Activated naive CD4-positive, alpha-beta T cell treated with anti-CD3 and anti-CD28 coated beads for 36 hours (primary cell): ENCODE measurements at regions not wholly inside any gene's neighbourhood (a gene's known extent, or its start where the extent isn't known, plus 50 kb on each side); places are given as distances from the start of the nearest gene placed in this dataset.

Experiments
- CTCF ChIA-PET: fragments of 350-600 bp; sonication (Branson Sonifier 250); formaldehyde crosslinking; loops from one replicate; lab custom pipeline; 2021; ENCODE audit warnings: antibody characterized with exemption; lab: Charles Lee
- DNase-seq: peaks from one replicate; pipeline ENCODE4 v3.0.0-alpha.2; 2020
- H3K27ac Mint-ChIP-seq: one replicate; pipeline ENCODE4 v1.8.0; 2021; ENCODE audit warnings: mild to moderate bottlenecking, mixed read lengths
- H3K27me3 Mint-ChIP-seq: one replicate; pipeline ENCODE4 v1.8.0; 2021; ENCODE audit warnings: low read depth, mixed read lengths
- H3K36me3 Mint-ChIP-seq: one replicate; pipeline ENCODE4 v1.8.0; 2021; ENCODE audit warnings: low read depth, mixed read lengths
- H3K4me1 Mint-ChIP-seq: one replicate; pipeline ENCODE4 v1.8.0; 2021; ENCODE audit warnings: low read depth, mixed read lengths
- H3K4me3 Mint-ChIP-seq: one replicate; pipeline ENCODE4 v1.8.0; 2021; ENCODE audit warnings: mild to moderate bottlenecking, moderate library complexity, mixed read lengths
- H3K9me3 Mint-ChIP-seq: one replicate; pipeline ENCODE4 v1.8.0; 2021; ENCODE audit warnings: mixed read lengths
- intact Hi-C: fragments of 100-400 bp; cut with micrococcal nuclease; formaldehyde crosslinking; loops from one replicate; pipeline ENCODE4 v1.15.1; 2023

DNA sequence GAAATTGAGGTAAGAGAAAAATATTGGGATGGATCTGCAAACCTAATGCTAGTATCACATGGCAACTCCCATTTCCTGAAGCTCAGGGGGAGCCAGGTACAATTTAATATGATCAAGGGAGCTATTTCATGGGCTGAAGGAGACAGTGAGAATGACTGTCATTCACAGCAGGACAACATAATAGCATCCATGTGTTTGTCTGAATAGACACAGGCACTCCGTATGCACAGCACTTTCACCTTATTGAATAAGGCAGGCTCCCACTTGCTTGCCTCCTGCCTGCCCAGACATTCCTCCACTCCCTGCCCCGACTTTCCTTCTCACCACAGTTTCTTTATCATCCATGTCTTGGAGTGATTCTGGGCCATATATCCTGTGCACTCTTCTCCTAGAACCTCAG is 156.6 kb upstream of the SLC24A5 start:
- no peaks in the 10 kb centered on the region for H3K9me3 Mint-ChIP-seq
- intact Hi-C loops = no loop called here
- H3K36me3 Mint-ChIP-seq = no peaks in the 10 kb centered on the region
- DNase-seq = no peak
- CTCF ChIA-PET = no interaction called here
- H3K27ac Mint-ChIP-seq = no peak overlapping the region
- peaks cover 15% of the 10 kb centered on the region for H3K27me3 Mint-ChIP-seq
- H3K4me1 Mint-ChIP-seq = peaks cover 7% of the 10 kb centered on the region
- no peak overlapping the region for H3K4me3 Mint-ChIP-seq

DNA sequence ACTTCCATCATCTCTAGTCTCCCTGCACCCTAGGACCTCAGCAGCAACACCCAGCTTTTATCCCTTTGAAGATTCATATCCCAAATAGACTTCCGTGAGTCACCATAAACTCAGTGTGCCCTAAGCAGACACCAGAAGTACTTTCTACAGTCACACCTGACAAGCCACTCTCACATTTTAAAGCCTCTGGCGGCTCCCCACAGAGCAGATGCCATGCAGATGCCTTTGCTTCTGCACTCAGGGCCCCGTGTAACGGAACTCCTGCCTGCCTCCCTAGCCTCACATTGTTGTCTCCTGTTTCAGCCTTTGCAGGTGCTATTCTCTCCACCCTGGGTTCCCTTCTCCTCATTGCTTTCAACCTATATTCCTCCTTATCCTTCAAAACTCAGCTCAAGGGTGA is 155.5 kb upstream of the SLC24A5 start:
- CTCF ChIA-PET = no interaction called here
- peaks cover 10% of the 10 kb centered on the region for H3K27me3 Mint-ChIP-seq
- H3K4me3 Mint-ChIP-seq = no peak overlapping the region
- peaks cover 7% of the 10 kb centered on the region for H3K4me1 Mint-ChIP-seq
- no peak overlapping the region for H3K27ac Mint-ChIP-seq
- no peaks in the 10 kb centered on the region for H3K36me3 Mint-ChIP-seq
- no peaks in the 10 kb centered on the region for H3K9me3 Mint-ChIP-seq
- intact Hi-C loops = no loop called here
- no peak for DNase-seq

DNA sequence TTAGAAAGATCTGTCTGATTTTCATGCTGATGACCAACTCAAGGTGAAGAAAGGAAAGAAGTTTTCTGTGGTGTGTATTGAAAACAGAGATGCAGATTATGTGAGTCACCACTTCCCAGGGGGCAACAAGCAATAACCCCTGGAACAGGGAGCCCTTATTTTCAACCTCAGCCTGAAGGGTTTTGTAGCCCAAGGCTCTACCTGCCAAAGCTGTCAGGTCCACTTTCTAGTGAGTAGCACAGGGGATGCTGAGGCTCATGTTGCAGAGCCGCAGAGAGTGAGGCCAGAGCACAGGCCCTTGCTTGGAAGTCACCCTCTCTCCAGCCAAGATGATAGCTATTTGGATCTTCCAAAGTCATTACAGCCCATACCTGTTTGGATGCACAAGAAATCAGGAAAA is 152.2 kb upstream of the SLC24A5 start:
- no peak overlapping the region for H3K27ac Mint-ChIP-seq
- no peaks in the 10 kb centered on the region for H3K36me3 Mint-ChIP-seq
- CTCF ChIA-PET = interaction anchor here (0.6 kb wide), 1 partner anchor 94 kb away, joined by 3 read pairs; no protein-coding TSS in a partner anchor

DNA sequence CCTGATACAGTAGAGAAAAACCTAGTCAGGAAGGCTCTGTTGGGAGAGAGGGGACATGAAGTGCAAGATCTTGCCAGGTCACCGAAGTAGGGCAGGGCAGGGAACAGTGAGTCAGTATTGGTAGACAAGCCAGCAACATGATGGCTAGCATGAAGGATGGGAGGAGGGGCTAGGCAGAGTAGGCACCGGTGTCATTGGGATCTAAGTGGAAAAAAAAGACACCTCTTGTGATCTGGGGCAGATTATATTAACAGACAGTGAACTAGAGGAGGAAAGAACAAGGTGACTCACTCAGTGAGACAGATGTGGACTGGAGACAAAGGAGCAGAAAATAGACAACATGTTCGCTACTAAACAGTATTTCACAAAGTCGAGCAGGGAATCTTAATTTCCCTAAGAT is 149.2 kb upstream of the SLC24A5 start:
- no peaks in the 10 kb centered on the region for H3K27me3 Mint-ChIP-seq
- CTCF ChIA-PET = no interaction called here
- no peak overlapping the region for H3K27ac Mint-ChIP-seq
- no peaks in the 10 kb centered on the region for H3K4me1 Mint-ChIP-seq
- no peak overlapping the region for H3K4me3 Mint-ChIP-seq
- no peak for DNase-seq
- H3K36me3 Mint-ChIP-seq = no peaks in the 10 kb centered on the region
- intact Hi-C loops = no loop called here
- no peaks in the 10 kb centered on the region for H3K9me3 Mint-ChIP-seq

More for the DNA sequence above, 152.2 kb upstream of the SLC24A5 start:
- Mint-ChIP-seq H3K27me3 (peaks cover under 1% of the 10 kb centered on the region), H3K4me3 (no peak overlapping the region), H3K4me1 (no peaks in the 10 kb centered on the region), H3K9me3 (no peaks in the 10 kb centered on the region)
- intact Hi-C loops = no loop called here
- DNase-seq = no peak

DNA sequence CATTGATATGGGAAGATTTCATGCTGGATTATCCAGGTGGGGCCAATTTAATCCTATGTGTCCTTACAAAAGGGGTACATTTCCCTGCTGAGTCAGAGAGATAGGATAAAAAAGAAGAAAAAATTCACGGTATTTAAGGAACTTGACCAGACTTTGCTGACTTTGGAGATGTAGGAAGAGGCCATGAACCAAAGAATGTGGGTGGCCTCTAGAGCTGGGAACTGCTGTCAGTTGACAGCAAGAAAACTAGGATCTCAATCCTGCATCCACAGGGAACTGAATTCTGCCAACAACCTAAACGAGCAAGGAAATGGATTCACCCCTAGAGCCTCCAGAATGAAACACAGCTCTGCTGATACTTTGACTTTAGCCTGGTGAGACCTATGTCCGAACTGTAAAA is 148.1 kb upstream of the SLC24A5 start:
- no peak for DNase-seq
- Mint-ChIP-seq H3K27ac (no peak overlapping the region), H3K27me3 (no peaks in the 10 kb centered on the region), H3K4me3 (no peak overlapping the region), H3K4me1 (no peaks in the 10 kb centered on the region), H3K9me3 (no peaks in the 10 kb centered on the region), H3K36me3 (no peaks in the 10 kb centered on the region)
- CTCF ChIA-PET = no interaction called here
- intact Hi-C loops = no loop called here

DNA sequence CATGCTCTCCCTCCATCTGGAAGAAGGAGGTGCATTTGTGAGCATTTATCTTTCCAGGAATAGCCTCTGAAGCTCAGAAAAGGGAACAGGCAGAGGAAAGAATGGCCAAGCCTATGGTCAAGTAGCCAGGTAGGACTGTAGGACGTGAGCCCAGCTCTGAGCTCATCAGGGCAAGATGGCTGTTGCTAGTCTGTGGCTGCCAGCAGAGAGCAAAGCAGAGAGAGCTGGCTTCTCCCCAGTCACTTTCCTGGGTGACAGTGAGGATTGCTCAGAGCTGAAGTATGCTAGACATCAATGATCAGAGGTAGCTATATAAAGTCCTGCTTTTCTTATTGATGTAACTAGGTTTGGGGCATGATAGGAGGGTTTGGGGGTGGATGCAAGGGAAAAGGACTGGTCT is 146.1 kb upstream of the SLC24A5 start:
- intact Hi-C loops = no loop called here
- no peak overlapping the region for H3K4me3 Mint-ChIP-seq
- H3K27me3 Mint-ChIP-seq = peaks cover 3% of the 10 kb centered on the region
- no peaks in the 10 kb centered on the region for H3K9me3 Mint-ChIP-seq
- no peaks in the 10 kb centered on the region for H3K4me1 Mint-ChIP-seq
- H3K27ac Mint-ChIP-seq = no peak overlapping the region
- DNase-seq = no peak
- no peaks in the 10 kb centered on the region for H3K36me3 Mint-ChIP-seq
- CTCF ChIA-PET = interaction anchor here (1.2 kb wide), 1 partner anchor 10 kb away, joined by 3 read pairs; no protein-coding TSS in a partner anchor

DNA sequence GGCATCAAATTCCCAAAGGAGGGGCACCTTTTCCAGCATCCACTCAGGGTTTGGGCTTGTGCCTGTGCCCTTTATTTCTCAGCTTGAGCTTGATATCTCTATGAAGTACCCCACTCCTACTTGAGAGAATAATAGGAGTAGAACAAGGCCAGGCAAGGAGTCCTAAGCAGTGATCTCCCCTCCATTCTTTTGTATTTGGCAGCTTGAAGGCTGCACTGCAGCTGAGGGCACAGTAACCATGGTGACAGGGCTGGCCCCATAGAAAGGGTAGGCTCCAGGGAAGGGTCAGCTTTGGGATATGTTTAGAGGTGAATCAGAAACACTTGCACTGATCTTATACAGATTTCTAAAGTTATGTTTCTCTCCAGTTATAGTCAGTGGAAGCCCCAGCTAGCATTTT is 145.4 kb upstream of the SLC24A5 start:
- H3K36me3 Mint-ChIP-seq = no peaks in the 10 kb centered on the region
- CTCF ChIA-PET = interaction anchor here (1.2 kb wide), 1 partner anchor 13 kb away, joined by 5 read pairs; no protein-coding TSS in a partner anchor

DNA sequence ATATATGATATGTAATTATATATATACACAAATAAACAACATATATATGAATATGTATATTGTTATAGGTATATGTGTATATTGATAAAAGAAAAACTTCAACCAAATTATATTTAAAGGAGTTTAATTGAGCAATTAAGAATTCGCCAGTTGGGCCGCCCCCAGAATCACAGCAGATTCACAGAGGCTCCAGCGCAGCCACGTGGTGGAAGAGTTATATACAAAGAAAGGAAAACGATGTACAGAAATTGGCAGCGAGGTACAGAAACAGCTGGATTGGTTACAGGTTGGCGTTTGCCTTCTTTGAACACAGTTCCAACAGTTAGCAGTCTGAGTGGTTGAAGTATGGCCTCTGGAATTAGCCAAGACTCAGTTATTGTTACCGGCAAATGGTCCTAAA is 137.3 kb upstream of the SLC24A5 start:
- H3K9me3 Mint-ChIP-seq = no peaks in the 10 kb centered on the region
- H3K27me3 Mint-ChIP-seq = peaks cover 7% of the 10 kb centered on the region
- no peak overlapping the region for H3K27ac Mint-ChIP-seq
- no peaks in the 10 kb centered on the region for H3K36me3 Mint-ChIP-seq
- no peak for DNase-seq
- no peaks in the 10 kb centered on the region for H3K4me1 Mint-ChIP-seq
- H3K4me3 Mint-ChIP-seq = no peak overlapping the region
- CTCF ChIA-PET = no interaction called here
- intact Hi-C loops = no loop called here

More for the DNA sequence above, 145.4 kb upstream of the SLC24A5 start:
- DNase-seq = no peak
- Mint-ChIP-seq H3K9me3 (no peaks in the 10 kb centered on the region), H3K27ac (no peak overlapping the region), H3K4me3 (no peak overlapping the region), H3K27me3 (peaks cover 7% of the 10 kb centered on the region), H3K4me1 (no peaks in the 10 kb centered on the region)
- intact Hi-C loops = no loop called here

DNA sequence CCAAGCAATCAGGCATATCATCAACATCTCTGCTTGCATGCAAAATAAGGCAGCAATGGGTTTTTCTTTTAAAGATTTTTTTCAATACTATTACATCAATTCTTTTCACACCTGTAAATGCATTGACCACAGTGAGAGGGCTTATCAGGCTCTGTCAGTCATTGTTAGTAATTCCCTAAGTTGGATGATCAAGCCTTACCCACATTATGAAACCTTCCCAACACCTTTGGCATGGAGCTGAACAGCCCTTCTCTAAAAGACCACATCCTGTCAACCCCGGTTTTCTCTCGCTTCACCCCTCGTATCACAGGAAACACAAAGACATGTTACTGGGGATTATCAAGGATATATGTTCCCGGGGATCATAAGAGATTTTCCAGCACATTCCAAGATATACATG is 135.2 kb upstream of the SLC24A5 start:
- Mint-ChIP-seq H3K4me1 (no peaks in the 10 kb centered on the region), H3K27ac (no peak overlapping the region), H3K9me3 (no peaks in the 10 kb centered on the region), H3K36me3 (no peaks in the 10 kb centered on the region), H3K4me3 (no peak overlapping the region), H3K27me3 (peaks cover 3% of the 10 kb centered on the region)
- CTCF ChIA-PET = no interaction called here
- intact Hi-C loops = loop anchor here (5.0 kb wide), 3 partner anchors 273 to 513 kb away; no protein-coding TSS in a partner anchor
- no peak for DNase-seq

DNA sequence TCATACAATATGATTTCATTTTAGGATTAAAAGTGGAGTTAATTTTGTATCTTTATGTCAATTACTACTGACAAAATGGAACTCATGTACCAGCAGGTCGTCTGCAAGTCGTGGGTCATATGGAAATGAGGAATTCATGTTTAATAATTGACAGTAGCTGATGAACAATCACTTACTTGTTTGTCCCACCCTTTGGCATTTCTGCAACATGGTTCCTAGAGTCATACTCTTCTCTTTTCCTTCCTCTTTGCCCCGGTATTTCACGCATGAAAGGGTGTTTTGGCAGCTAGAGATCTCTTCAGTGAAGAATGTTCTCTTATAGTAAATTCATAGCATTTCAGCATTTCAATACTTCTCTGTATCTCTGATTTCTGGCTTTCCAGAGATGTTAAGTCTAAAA is 133.3 kb upstream of the SLC24A5 start:
- intact Hi-C loops = loop anchor here (5.0 kb wide), 3 partner anchors 275 to 515 kb away; no protein-coding TSS in a partner anchor
- Mint-ChIP-seq H3K4me3 (no peak overlapping the region), H3K9me3 (no peaks in the 10 kb centered on the region), H3K27me3 (peaks cover 3% of the 10 kb centered on the region), H3K4me1 (no peaks in the 10 kb centered on the region), H3K27ac (no peak overlapping the region), H3K36me3 (no peaks in the 10 kb centered on the region)
- no peak for DNase-seq
- CTCF ChIA-PET = interaction anchor here (0.5 to 1.9 kb wide), 8 partner anchors 12 to 792 kb away, joined by 3 to 19 read pairs (median 4); no protein-coding TSS in a partner anchor

DNA sequence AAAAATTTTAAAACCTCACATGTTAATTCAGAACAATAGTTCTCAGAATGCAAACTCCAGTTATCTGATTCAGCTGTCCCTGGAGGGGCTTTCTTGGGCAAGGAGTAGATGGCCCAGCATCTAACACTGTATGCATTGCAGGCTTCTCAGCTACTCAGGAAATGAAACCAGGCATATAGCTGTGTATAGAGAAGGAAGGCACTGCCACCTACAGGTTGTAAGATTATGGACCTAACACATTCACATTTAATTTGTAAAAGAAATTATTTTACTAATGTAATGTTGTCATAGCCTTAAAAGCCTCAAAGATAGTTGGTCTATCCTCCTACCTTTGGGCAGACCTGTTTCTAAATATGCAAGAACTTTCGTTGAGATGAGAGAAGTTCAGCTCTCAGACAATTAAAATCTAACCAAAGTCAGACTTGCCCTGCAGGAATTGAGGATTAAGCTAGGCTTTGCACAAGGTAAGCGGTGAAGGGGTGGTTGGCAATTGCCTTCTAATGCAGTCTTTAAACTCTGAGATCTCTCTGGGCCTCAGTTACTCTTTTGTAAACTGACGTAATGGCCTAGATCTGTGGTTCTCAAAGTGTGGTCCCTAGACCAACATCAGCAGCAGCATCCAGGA is 132.8 kb upstream of the SLC24A5 start:
- Mint-ChIP-seq H3K4me1 (no peaks in the 10 kb centered on the region), H3K27me3 (peaks cover 3% of the 10 kb centered on the region), H3K27ac (no peak overlapping the region), H3K4me3 (no peak overlapping the region), H3K36me3 (no peaks in the 10 kb centered on the region), H3K9me3 (no peaks in the 10 kb centered on the region)
- intact Hi-C loops = loop anchor here (1.0 to 5.0 kb wide), 6 partner anchors 262 to 1675 kb away; no protein-coding TSS in a partner anchor
- peak; percentile 40 for DNase-seq
- CTCF ChIA-PET = interaction anchor here (0.5 to 1.9 kb wide), 8 partner anchors 12 to 792 kb away, joined by 3 to 19 read pairs (median 4); no protein-coding TSS in a partner anchor

DNA sequence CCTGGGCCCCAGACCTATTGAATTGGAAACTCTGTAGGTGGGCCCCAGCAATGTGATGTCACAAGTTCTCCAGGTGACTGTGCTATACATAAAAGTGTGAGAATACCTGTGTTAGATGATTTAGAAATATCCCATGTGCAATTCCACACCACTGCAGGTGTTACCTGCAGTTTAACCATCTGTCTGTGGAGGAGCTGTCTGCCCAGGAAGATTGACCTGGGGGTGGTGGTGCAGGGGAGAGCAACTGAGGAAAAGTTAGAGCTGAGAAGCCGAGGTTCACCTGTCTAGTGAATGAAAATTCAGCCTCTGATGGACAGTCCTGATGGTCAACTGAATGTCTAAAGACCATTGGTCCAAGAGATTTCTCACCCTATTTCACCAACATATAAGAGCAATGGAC is 132.2 kb upstream of the SLC24A5 start:
- CTCF ChIA-PET = interaction anchor here (0.6 to 1.9 kb wide), 6 partner anchors 13 to 793 kb away, joined by 3 to 19 read pairs (median 4); no protein-coding TSS in a partner anchor
- H3K9me3 Mint-ChIP-seq = no peaks in the 10 kb centered on the region

DNA sequence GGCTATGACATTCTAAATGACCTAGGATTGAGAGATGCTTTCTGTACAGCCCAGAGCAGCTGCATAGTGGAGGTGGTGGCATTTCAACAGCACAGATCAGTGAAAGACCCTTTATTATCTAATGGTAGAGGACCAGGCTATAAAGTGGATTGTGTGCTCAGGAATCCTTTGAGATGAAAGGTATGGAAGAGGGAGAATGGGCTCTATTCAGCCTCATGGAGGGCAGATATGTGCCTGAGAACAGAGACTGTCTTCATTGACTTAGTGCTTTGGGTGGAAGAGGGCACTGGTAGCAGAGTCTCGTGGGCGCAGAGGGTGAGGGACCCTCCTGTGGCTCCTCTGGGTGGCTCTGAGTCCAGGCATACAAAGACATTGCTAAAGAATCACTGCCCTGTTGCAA is 130.0 kb upstream of the SLC24A5 start:
- intact Hi-C loops = no loop called here
- CTCF ChIA-PET = no interaction called here
- H3K36me3 Mint-ChIP-seq = no peaks in the 10 kb centered on the region
- H3K4me1 Mint-ChIP-seq = no peaks in the 10 kb centered on the region
- no peak overlapping the region for H3K4me3 Mint-ChIP-seq
- no peaks in the 10 kb centered on the region for H3K9me3 Mint-ChIP-seq
- DNase-seq = no peak
- H3K27me3 Mint-ChIP-seq = no peaks in the 10 kb centered on the region
- H3K27ac Mint-ChIP-seq = no peak overlapping the region

More for the DNA sequence above, 132.2 kb upstream of the SLC24A5 start:
- intact Hi-C loops = loop anchor here (1.0 to 5.0 kb wide), 6 partner anchors 262 to 1676 kb away; no protein-coding TSS in a partner anchor
- Mint-ChIP-seq H3K4me3 (no peak overlapping the region), H3K36me3 (no peaks in the 10 kb centered on the region), H3K27me3 (peaks cover 3% of the 10 kb centered on the region), H3K27ac (no peak overlapping the region), H3K4me1 (no peaks in the 10 kb centered on the region)
- no peak for DNase-seq
